ENCODE measurements at regions not wholly inside any gene's neighbourhood (a gene's known extent, or its start where the extent isn't known, plus 50 kb on each side); places are given as distances from the start of the nearest gene placed in this dataset.
"Not testable (repeated sequence)": the region's sequence is repeated elsewhere in the genome, so short reads cannot be mapped to it uniquely, and the experiment has no call there.

DNA sequence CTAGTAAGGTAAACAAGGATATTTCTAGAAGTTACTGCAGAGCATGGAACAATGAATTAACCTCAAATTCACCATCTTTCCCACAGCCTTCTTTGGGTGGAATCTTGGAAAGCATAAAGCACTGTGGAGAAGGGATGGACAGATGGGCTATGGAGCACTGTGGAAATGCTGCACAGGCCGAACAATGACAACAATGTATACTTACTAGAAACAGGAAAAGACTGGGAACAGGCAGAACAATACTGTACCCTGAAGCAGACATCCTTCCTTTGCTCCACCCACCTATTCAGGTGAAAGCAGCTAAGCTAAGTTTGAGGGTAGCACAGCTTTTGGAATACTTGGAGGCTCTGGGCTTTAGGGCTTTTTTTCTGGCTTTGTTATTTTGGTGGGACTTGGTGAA, 250.6 kb upstream of the KLF8 start:
- DNase-seq, result no peak

DNA sequence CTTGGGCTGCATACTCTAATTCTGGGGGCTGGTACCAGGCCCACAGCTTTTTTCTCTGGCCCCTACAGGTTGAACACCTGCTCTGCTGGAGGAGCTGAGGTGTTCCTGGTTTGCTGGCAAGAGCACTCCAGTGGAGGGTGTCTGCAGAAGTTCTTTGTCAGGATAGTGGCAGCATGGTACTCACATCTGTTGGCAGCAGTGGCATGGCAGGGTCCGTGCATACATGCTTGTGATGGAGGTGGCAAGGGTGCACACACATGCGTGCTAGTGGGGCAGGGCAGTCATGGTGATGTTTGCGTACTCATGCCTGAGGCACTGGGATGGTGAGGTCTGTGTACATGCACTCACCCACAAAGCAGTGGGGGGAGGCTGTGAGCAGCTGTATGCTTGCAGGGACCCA, 235.5 kb upstream of the KLF8 start:
- no peak for DNase-seq

- no peak for DNase-seq
These were observed 232.0 kb upstream of the KLF8 start for GRCh38 chrX:56000174-56000573.

DNA sequence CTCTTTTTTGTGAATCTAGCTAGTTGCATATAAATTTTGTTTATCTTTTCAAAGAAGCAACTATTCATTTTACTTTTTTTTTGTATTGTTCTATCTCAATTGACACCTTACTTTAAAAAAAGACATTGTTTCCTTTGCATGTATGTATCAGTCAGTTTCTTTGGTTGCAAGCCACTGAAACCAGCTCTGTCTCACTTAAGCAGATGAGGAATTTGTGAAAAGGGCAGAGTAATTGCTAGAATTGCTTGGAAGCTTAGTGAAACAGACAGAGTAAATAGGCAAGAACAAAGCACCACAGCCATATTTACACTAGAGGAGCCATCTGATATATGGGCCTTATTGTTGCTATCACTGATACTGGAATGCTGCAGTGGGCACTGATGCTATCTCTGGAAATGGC, 231.4 kb upstream of the KLF8 start:
- DNase-seq, result no peak

DNA sequence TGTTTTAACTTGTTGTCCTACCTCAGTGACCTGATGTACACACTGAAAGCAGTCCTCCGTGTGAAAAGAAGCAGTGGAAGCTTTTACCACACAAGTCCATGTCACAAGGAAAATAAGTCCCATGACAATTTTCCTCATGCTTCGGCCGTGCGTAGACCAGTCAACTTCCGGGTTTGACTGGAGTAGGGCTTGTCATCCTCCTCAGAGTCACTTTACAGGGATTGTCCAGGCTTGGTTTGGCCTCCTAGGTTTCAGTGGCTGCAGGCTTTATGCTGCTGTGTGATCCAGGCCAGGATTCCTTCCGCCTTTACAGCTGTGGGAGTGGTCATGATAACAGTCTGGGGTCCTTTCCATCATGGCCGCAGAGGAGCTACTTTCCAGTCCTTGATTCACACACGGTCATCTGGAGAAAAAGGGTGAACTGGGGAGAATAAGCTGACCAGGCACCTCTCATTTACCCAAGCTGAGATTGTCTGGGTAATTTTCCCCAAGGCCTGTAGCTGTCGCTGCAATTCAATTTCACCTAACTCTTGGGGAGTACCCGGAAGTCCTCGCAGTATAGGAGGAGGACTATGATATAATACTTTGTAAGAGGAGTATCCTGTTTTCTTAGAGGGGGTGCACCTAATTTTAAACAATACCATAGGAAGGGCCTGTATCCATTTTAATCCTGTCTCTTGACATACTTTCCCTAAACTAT, 206.1 kb upstream of the KLF8 start:
- no peak for DNase-seq

DNA sequence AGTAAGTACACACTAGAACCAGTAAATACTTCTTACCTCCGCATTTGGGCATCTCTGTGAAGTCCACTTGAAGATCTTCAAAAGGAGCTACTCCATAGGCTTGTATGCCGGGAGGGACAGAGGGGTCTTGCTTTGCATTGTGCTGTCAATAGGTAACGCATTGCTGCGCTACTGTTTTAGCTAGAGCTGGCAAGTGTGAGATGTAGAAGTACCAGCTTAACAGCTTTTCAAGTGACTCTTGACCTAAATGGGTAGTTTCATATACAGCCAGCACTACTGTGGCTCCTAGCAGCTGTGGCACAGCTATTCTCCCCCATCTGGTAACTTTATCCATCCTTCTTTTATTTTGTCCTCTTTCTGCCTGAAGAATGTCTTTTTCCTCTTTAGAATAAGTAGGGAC, 205.3 kb upstream of the KLF8 start:
- no peak for DNase-seq

GRCh38 chrX:56029188-56029587, 203.0 kb upstream of the KLF8 start:
- no peak for DNase-seq

DNA sequence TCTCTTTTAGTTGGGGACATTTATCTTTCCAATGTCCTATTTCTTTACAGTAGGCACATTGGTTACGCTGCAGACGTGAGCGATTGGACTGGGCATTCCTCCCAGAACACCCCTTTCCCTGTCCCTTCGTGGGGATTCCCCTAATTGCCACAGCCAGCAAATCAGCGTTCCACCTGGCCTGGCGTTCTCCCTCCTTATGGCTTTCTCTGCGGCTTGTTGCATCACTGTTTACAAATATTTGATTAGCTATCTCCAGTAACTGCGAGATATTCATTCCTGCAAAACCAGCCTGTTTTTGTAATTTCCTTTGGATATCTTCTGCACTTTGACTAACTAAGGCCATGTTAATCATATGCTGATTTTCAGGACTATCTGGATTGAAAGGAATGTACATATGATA, 202.5 kb upstream of the KLF8 start:
- DNase-seq, result no peak

- no peak for DNase-seq
These were observed 200.7 kb upstream of the KLF8 start for GRCh38 chrX:56031409-56031808.

- DNase-seq, result no peak
These were observed 198.5 kb upstream of the KLF8 start for GRCh38 chrX:56033495-56034180.

GRCh38 chrX:56052673-56053330, 179.4 kb upstream of the KLF8 start:
- DNase-seq, result not testable (repeated sequence)

GRCh38 chrX:56057325-56057724, 174.8 kb upstream of the KLF8 start:
- DNase-seq, result no peak

GRCh38 chrX:56066016-56066415, 166.1 kb upstream of the KLF8 start:
- DNase-seq, result no peak

- DNase-seq, result no peak
These were observed 163.8 kb upstream of the KLF8 start for GRCh38 chrX:56068274-56068758.

GRCh38 chrX:56069299-56069931, 162.7 kb upstream of the KLF8 start:
- DNase-seq, result no peak

GRCh38 chrX:56089376-56089775, 142.8 kb upstream of the KLF8 start:
- DNase-seq, result no peak

DNA sequence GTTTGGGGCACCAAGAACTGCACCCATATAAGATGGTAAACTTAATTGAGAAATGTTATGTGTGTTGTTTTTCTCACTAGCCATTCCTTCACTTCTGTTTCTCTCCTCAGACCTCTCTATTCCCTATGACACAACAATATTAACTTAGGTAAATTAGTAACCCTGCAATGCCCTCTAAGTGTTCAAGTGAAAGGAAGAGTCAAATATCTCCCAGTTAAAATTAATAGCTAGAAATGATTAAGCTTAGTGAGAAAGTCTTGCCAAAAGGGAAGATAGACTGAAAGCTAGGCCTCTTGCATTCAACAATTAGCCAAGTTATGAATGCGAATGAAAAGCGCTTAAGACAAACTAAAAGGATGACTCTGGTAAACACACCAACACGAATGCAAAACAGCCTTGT, 132.9 kb upstream of the KLF8 start:
- no peak for DNase-seq

GRCh38 chrX:56107320-56107719, 124.8 kb upstream of the KLF8 start:
- no peak for DNase-seq

- peak; percentile 0 for DNase-seq
These were observed 118.2 kb upstream of the KLF8 start for GRCh38 chrX:56113785-56114436.

DNA sequence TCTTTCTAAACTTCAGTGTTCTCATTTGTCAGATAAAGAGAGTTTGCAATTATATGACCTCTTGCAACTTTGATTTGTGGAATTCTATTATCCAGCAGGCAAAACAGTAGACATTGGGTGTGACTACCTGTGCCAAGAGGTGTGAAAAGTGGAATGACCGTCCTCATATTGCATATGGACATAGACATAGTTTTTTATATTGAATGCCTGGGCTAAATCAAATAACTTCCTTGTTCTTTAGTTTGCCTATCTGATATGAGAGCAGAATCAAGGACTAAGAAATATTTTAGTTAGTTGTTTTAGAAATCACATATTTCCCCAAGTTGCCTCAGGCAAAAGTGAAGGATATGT, 117.7 kb upstream of the KLF8 start:
- no peak for DNase-seq

- DNase-seq, result no peak
These were observed 111.9 kb upstream of the KLF8 start for GRCh38 chrX:56120242-56120641.

GRCh38 chrX:56125946-56126345, 106.2 kb upstream of the KLF8 start:
- no peak for DNase-seq

DNA sequence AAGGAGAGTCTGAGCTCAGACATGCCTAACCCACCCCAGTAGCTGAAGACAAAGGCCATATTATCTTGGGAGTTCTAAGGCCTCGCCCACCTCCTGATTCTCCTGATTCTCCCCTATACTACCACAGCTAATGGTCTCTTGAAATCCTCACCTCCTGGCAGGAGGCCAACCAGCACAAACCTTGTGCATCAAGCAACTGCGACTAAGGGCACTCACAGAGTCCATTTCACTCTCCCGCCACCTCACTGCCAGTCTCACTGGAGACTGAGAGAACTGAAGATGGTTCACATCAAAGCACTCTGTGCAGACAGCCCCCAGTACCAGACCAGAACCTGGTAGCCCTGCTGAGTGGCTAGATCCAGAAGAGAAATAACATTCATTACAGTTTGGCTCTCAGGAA, 102.1 kb upstream of the KLF8 start:
- DNase-seq, result no peak
